WTC11 (cell line): ENCODE measurements at regions not wholly inside any gene's neighbourhood (a gene's known extent, or its start where the extent isn't known, plus 50 kb on each side); places are given as distances from the start of the nearest gene placed in this dataset.
"Not testable (repeated sequence)": the region's sequence is repeated elsewhere in the genome, so short reads cannot be mapped to it uniquely, and the experiment has no call there.

ENCODE experiments used
- ATAC-seq: fragments of 200-7000 bp; cut with Tn5 transposase; 2 replicates; pipeline ENCODE4 v1.10.0; 2021; ENCODE audit warnings: mild to moderate bottlenecking, moderate library complexity
- CTCF ChIA-PET: fragments of 300-600 bp; sonication (Branson Sonifier 250); formaldehyde crosslinking; loops from one replicate; lab custom pipeline; 2021; ENCODE audit warnings: antibody characterized with exemption; lab: Charles Lee
- POLR2A ChIA-PET: fragments of 350-600 bp; sonication (Branson Sonifier 250); formaldehyde crosslinking; loops from one replicate; lab custom pipeline; 2021; ENCODE audit warnings: antibody characterized with exemption; lab: Charles Lee
- DNase-seq: peaks from one replicate; pipeline ENCODE4 v3.0.0; 2021; ENCODE audit warnings: low spot score
- H3K27ac Mint-ChIP-seq: 2 replicates; pipeline ENCODE4 v1.8.0; 2021; ENCODE audit warnings: mixed read lengths
- H3K27me3 Mint-ChIP-seq: 2 replicates; pipeline ENCODE4 v1.8.0; 2021; ENCODE audit warnings: low read depth, mild to moderate bottlenecking, moderate library complexity, mixed read lengths
- H3K36me3 Mint-ChIP-seq: 2 replicates; pipeline ENCODE4 v1.8.0; 2021; ENCODE audit warnings: mixed read lengths
- H3K4me1 Mint-ChIP-seq: 2 replicates; pipeline ENCODE4 v1.8.0; 2022; ENCODE audit warnings: mixed read lengths
- H3K4me3 Mint-ChIP-seq: 2 replicates; pipeline ENCODE4 v1.8.0; 2021; ENCODE audit warnings: mild to moderate bottlenecking, moderate library complexity, mixed read lengths
- H3K9me3 Mint-ChIP-seq: 2 replicates; pipeline ENCODE4 v1.8.0; 2021; ENCODE audit warnings: mixed read lengths
- ELF4 ChIP-seq: sonication (generic); formaldehyde crosslinking; IDR thresholded peaks from 2 replicates; pipeline ENCODE4 v1.8.1; 2022; ENCODE audit warnings: low read depth, mild to moderate bottlenecking, moderate library complexity, missing genetic modification reagents
- EMX1 ChIP-seq: fragments of 250-450 bp; sonication (Bioruptor Pico); IDR thresholded peaks from 2 replicates; pipeline ENCODE4 v1.8.0; 2021; ENCODE audit warnings: mild to moderate bottlenecking
- ESRRA ChIP-seq: sonication (generic); formaldehyde crosslinking; IDR thresholded peaks from 2 replicates; pipeline ENCODE4 v1.8.1; 2022; ENCODE audit warnings: mild to moderate bottlenecking, missing genetic modification reagents, borderline replicate concordance
- FOXK1 ChIP-seq: sonication (generic); formaldehyde crosslinking; IDR thresholded peaks from 2 replicates; pipeline ENCODE4 v1.8.0; 2022; ENCODE audit warnings: mild to moderate bottlenecking, moderate library complexity, missing genetic modification reagents
- IRF2 ChIP-seq: sonication (generic); formaldehyde crosslinking; IDR thresholded peaks from 2 replicates; pipeline ENCODE4 v1.8.0; 2022; ENCODE audit warnings: low read depth, missing genetic modification reagents, borderline replicate concordance
- NFYB ChIP-seq: sonication (generic); formaldehyde crosslinking; conservative IDR thresholded peaks from 2 replicates; pipeline ENCODE4 v1.8.0; 2022; ENCODE audit warnings: low read depth, missing genetic modification reagents
- OVOL2 ChIP-seq: fragments of 250-450 bp; sonication (Bioruptor Pico); IDR thresholded peaks from 2 replicates; pipeline ENCODE4 v1.9.0; 2021; ENCODE audit warnings: mild to moderate bottlenecking, borderline replicate concordance
- PRRX2 ChIP-seq: fragments of 250-450 bp; sonication (Bioruptor Pico); IDR thresholded peaks from 2 replicates; pipeline ENCODE4 v1.8.0; 2021; ENCODE audit warnings: mild to moderate bottlenecking
- RELA ChIP-seq: sonication (generic); formaldehyde crosslinking; IDR thresholded peaks from 2 replicates; pipeline ENCODE4 v1.8.1; 2022; ENCODE audit warnings: missing genetic modification reagents, mild to moderate bottlenecking, borderline replicate concordance
- ZNF263 ChIP-seq: sonication (generic); formaldehyde crosslinking; IDR thresholded peaks from 2 replicates; pipeline ENCODE4 v1.8.1; 2022; ENCODE audit warnings: low read depth, mild to moderate bottlenecking, moderate library complexity, missing genetic modification reagents
- ZNF671 ChIP-seq: fragments of 250-450 bp; sonication (Bioruptor Pico); IDR thresholded peaks from 2 replicates; pipeline ENCODE4 v1.8.0; 2021; ENCODE audit warnings: mild to moderate bottlenecking
- TF ChIP-seq, protein P1 (sequence below): sonication (generic); formaldehyde crosslinking; IDR thresholded peaks from 2 replicates; pipeline ENCODE4 v1.8.1; 2023; ENCODE audit warnings: mild to moderate bottlenecking, missing genetic modification reagents, moderate library complexity
- TF ChIP-seq, protein P2 (sequence below): sonication (generic); formaldehyde crosslinking; IDR thresholded peaks from 2 replicates; pipeline ENCODE4 v1.8.1; 2023; ENCODE audit warnings: mild to moderate bottlenecking, moderate library complexity, missing genetic modification reagents
- TF ChIP-seq, protein P3 (sequence below): fragments of 250-450 bp; sonication (Bioruptor Pico); IDR thresholded peaks from 2 replicates; pipeline ENCODE4 v1.8.0; 2021; ENCODE audit warnings: mild to moderate bottlenecking
- TF ChIP-seq, protein P4 (sequence below): sonication (generic); formaldehyde crosslinking; conservative IDR thresholded peaks from 2 replicates; pipeline ENCODE4 v1.8.1; 2022; ENCODE audit warnings: mild to moderate bottlenecking, missing genetic modification reagents
- TF ChIP-seq, protein P5 (sequence below): sonication (generic); formaldehyde crosslinking; IDR thresholded peaks from 2 replicates; pipeline ENCODE4 v1.8.0; 2022; ENCODE audit warnings: missing genetic modification reagents
- TF ChIP-seq, protein P6 (sequence below): sonication (generic); formaldehyde crosslinking; IDR thresholded peaks from 2 replicates; pipeline ENCODE4 v1.8.1; 2022; ENCODE audit warnings: missing genetic modification reagents, borderline replicate concordance

DNA sequence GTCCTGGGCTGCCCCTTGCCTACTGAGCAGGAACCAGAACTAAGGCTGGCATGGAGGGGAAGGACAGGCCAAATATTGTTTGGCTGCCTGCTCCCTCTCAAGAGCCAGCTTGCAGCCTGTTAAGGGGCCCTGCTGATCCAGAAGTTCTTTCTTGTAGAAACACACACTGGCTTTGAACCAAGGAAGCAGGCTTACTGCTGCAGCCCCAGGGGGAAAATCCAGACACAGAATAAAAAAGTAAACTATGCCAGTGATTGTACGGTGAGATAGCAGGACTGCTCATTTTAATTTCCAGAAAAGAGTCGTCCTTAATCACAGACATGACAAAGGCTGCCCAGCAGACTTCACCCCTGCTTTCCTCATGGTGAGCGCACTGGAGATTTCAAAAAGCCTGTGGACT is 371.6 kb downstream of the ANAPC1 start:
- H3K9me3 Mint-ChIP-seq, H3K4me3 Mint-ChIP-seq, H3K4me1 Mint-ChIP-seq, CTCF ChIA-PET, H3K27me3 Mint-ChIP-seq, H3K27ac Mint-ChIP-seq, ATAC-seq, H3K36me3 Mint-ChIP-seq, DNase-seq, POLR2A ChIA-PET: not testable (repeated sequence)

DNA sequence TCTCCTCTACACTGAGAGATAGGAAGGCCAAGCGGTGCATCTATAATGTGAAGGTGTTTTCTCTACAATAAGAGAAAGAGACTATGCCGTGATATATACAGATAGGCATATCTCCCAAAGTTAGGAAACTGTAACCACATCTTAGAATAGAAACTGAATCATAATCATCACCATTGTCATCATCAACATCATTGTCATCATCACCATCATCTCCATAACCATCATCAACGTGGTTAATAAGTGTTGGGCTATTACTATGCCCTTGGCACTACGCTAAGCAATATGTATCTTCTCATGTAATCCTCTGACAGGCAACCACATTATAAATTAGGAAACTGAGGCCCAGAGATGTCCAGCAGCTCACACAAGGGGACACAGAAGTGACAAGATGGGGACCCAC is 369.9 kb downstream of the ANAPC1 start:
- H3K36me3 Mint-ChIP-seq, DNase-seq, H3K4me3 Mint-ChIP-seq, H3K27ac Mint-ChIP-seq, POLR2A ChIA-PET, H3K4me1 Mint-ChIP-seq, H3K9me3 Mint-ChIP-seq, H3K27me3 Mint-ChIP-seq, CTCF ChIA-PET, ATAC-seq: not testable (repeated sequence)

DNA sequence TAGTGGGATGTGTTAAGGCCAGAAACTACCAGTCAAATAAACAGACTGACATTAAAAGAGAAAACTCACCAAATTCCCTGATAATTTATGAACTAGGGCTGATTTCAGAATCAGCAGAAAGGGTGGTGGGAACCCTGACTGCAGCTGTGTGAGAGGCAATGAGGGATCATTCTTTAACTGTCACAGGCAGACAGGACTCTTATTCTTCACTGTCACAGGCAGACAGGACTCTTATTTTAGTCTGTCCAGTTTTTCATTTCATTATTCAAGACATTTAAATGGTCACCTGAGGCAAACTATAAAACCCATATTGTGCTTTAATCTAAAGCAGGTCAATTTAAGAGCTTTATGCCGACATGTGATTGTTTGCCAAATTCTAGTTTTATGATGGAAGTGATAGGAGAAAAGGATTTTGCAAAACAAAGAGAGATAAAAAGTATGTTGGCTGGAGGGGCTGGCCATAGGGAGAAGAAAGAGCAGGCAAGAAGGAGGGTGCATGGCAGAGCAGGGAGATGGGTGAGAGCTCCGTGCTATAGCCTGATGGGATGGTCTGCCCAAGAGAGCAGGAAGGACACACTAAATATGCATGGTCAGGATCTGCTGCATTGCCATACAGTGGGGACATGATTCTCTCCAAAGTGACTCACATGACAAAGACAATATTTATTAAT is 366.8 kb downstream of the ANAPC1 start:
- ATAC-seq, H3K4me3 Mint-ChIP-seq, H3K27me3 Mint-ChIP-seq, H3K9me3 Mint-ChIP-seq, DNase-seq, H3K27ac Mint-ChIP-seq, H3K36me3 Mint-ChIP-seq, H3K4me1 Mint-ChIP-seq, CTCF ChIA-PET, POLR2A ChIA-PET: not testable (repeated sequence)

DNA sequence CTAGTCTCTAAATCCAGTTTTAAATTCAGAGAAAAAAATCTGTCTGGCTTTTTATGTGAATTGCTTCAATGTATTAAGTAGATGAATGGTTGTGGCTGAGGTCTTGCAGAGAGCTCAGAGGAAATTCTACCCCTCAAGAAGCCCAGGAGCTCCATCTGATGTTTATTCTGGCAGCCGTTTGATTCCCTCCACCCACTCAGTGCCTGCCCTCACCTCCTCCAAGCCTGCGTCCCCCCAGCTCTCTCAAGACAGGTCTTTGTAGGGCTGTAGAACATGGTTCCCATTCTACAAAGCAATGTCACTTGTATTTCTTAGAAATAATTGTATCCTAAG is 366.3 kb downstream of the ANAPC1 start:
- H3K9me3 Mint-ChIP-seq, CTCF ChIA-PET, H3K36me3 Mint-ChIP-seq: not testable (repeated sequence)

DNA sequence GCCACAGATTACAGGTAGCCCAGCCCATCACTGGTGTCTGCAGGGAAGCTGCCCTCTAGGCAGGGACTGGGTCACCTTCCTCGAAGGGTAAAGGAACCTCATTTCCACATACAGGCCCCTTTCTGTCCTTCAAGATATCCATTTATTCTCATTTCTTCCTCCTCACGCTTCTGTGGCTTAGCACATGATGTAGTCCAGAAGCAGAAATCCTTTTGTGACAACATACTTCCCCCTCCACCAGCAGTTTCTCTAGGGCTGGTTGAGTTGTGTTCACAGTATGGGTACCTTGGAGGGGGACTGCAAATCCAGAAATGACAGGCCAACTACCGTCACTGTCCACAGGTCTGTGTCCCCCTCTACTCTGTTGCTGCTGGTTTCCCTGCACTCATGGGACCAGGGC is 364.9 kb downstream of the ANAPC1 start:
- ATAC-seq (no peak), DNase-seq (no peak)
- H3K4me3 Mint-ChIP-seq, result no peak overlapping the region
- no peaks in the 10 kb centered on the region for H3K36me3 Mint-ChIP-seq
- TF ChIP-seq PRRX2 (no peak), ESRRA (no peak), EMX1 (CRISPR knock-in tag) (no peak), IRF2 (CRISPR knock-in tag) (no peak), OVOL2 (CRISPR knock-in tag) (no peak), NFYB (no peak), ZNF671 (CRISPR knock-in tag) (no peak), RELA (CRISPR knock-in tag) (no peak), ELF4 (CRISPR knock-in tag) (no peak), ZNF263 (CRISPR knock-in tag) (no peak), FOXK1 (CRISPR knock-in tag) (no peak)
- TF ChIP-seq, protein P1, sequence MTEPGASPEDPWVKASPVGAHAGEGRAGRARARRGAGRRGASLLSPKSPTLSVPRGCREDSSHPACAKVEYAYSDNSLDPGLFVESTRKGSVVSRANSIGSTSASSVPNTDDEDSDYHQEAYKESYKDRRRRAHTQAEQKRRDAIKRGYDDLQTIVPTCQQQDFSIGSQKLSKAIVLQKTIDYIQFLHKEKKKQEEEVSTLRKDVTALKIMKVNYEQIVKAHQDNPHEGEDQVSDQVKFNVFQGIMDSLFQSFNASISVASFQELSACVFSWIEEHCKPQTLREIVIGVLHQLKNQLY (CRISPR knock-in tag), result no peak
- TF ChIP-seq, protein P2, sequence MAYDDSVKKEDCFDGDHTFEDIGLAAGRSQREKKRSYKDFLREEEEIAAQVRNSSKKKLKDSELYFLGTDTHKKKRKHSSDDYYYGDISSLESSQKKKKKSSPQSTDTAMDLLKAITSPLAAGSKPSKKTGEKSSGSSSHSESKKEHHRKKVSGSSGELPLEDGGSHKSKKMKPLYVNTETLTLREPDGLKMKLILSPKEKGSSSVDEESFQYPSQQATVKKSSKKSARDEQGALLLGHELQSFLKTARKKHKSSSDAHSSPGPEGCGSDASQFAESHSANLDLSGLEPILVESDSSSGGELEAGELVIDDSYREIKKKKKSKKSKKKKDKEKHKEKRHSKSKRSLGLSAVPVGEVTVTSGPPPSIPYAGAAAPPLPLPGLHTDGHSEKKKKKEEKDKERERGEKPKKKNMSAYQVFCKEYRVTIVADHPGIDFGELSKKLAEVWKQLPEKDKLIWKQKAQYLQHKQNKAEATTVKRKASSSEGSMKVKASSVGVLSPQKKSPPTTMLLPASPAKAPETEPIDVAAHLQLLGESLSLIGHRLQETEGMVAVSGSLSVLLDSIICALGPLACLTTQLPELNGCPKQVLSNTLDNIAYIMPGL, result no peak
- TF ChIP-seq, protein P3, sequence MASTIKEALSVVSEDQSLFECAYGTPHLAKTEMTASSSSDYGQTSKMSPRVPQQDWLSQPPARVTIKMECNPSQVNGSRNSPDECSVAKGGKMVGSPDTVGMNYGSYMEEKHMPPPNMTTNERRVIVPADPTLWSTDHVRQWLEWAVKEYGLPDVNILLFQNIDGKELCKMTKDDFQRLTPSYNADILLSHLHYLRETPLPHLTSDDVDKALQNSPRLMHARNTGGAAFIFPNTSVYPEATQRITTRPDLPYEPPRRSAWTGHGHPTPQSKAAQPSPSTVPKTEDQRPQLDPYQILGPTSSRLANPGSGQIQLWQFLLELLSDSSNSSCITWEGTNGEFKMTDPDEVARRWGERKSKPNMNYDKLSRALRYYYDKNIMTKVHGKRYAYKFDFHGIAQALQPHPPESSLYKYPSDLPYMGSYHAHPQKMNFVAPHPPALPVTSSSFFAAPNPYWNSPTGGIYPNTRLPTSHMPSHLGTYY (CRISPR knock-in tag), result no peak
- TF ChIP-seq, protein P4, sequence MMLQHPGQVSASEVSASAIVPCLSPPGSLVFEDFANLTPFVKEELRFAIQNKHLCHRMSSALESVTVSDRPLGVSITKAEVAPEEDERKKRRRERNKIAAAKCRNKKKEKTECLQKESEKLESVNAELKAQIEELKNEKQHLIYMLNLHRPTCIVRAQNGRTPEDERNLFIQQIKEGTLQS, result no peak
- TF ChIP-seq, protein P5, sequence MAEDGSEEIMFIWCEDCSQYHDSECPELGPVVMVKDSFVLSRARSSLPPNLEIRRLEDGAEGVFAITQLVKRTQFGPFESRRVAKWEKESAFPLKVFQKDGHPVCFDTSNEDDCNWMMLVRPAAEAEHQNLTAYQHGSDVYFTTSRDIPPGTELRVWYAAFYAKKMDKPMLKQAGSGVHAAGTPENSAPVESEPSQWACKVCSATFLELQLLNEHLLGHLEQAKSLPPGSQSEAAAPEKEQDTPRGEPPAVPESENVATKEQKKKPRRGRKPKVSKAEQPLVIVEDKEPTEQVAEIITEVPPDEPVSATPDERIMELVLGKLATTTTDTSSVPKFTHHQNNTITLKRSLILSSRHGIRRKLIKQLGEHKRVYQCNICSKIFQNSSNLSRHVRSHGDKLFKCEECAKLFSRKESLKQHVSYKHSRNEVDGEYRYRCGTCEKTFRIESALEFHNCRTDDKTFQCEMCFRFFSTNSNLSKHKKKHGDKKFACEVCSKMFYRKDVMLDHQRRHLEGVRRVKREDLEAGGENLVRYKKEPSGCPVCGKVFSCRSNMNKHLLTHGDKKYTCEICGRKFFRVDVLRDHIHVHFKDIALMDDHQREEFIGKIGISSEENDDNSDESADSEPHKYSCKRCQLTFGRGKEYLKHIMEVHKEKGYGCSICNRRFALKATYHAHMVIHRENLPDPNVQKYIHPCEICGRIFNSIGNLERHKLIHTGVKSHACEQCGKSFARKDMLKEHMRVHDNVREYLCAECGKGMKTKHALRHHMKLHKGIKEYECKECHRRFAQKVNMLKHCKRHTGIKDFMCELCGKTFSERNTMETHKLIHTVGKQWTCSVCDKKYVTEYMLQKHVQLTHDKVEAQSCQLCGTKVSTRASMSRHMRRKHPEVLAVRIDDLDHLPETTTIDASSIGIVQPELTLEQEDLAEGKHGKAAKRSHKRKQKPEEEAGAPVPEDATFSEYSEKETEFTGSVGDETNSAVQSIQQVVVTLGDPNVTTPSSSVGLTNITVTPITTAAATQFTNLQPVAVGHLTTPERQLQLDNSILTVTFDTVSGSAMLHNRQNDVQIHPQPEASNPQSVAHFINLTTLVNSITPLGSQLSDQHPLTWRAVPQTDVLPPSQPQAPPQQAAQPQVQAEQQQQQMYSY (CRISPR knock-in tag), result no peak
- TF ChIP-seq, protein P6, sequence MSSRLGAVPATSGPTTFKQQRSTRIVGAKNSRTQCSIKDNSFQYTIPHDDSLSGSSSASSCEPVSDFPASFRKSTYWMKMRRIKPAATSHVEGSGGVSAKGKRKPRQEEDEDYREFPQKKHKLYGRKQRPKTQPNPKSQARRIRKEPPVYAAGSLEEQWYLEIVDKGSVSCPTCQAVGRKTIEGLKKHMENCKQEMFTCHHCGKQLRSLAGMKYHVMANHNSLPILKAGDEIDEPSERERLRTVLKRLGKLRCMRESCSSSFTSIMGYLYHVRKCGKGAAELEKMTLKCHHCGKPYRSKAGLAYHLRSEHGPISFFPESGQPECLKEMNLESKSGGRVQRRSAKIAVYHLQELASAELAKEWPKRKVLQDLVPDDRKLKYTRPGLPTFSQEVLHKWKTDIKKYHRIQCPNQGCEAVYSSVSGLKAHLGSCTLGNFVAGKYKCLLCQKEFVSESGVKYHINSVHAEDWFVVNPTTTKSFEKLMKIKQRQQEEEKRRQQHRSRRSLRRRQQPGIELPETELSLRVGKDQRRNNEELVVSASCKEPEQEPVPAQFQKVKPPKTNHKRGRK (CRISPR knock-in tag), result no peak
- H3K9me3 Mint-ChIP-seq, result no peaks in the 10 kb centered on the region
- ChIA-PET CTCF (no interaction called here), POLR2A (no interaction called here)
- no peaks in the 10 kb centered on the region for H3K27me3 Mint-ChIP-seq
- no peak overlapping the region for H3K27ac Mint-ChIP-seq
- H3K4me1 Mint-ChIP-seq, result peaks cover 7% of the 10 kb centered on the region

More for the DNA sequence above, 366.3 kb downstream of the ANAPC1 start:
- POLR2A ChIA-PET, DNase-seq, H3K4me1 Mint-ChIP-seq, H3K4me3 Mint-ChIP-seq, H3K27me3 Mint-ChIP-seq, ATAC-seq, H3K27ac Mint-ChIP-seq: not testable (repeated sequence)
